Transverse colon (tissue), 4 donors: ENCODE measurements at regions not wholly inside any gene's neighbourhood (a gene's known extent, or its start where the extent isn't known, plus 50 kb on each side); places are given as distances from the start of the nearest gene placed in this dataset.

Source experiments
- CTCF ChIP-seq, 5 experiments: fragments of 200-600 bp in 3 of 5; fragments of 450-650 bp in 2 of 5; sonication (generic) in 3 of 5; IDR thresholded peaks; 1 replicate in 2 of 5; 2 replicates in 3 of 5; pipeline ENCODE4 v1.5.1; 2016 to 2017; ENCODE audit warnings: antibody characterized with exemption in 5 of 5, inconsistent platforms in 3 of 5, mild to moderate bottlenecking in 2 of 5, moderate library complexity in 1 of 5
- POLR2A ChIP-seq: fragments of 450-650 bp; IDR thresholded peaks from one replicate; pipeline ENCODE4 v1.6.1; 2016; ENCODE audit warnings: antibody characterized with exemption, mild to moderate bottlenecking, moderate library complexity
- POLR2AphosphoS5 ChIP-seq, 3 donors: sonication (generic); formaldehyde crosslinking; IDR thresholded peaks; one replicate each; pipeline ENCODE4 v1.6.1; 2016; ENCODE audit warnings: antibody characterized with exemption in 3 of 3

- no peak for TF ChIP-seq POLR2A
- TF ChIP-seq CTCF (IDR thresholded peaks at IDR 0.05): no peak
- no peak for TF ChIP-seq POLR2AphosphoS5 (IDR thresholded peaks at IDR 0.05)
These were observed 222.9 kb downstream of the TPRG1 start for GRCh38 chr3:189394599-189395121.
